SK-N-SH (cell line): ENCODE measurements at regions not wholly inside any gene's neighbourhood (a gene's known extent, or its start where the extent isn't known, plus 50 kb on each side); places are given as distances from the start of the nearest gene placed in this dataset.
A peak's percentile ranks its signal among the peaks of the same experiment; 100 is the strongest.

Source experiments
- CTCF ChIA-PET: fragments of 300-600, 350-600 bp; formaldehyde crosslinking; extraction: SDS; loops from one replicate; lab custom pipeline; 2021; lab: Yijun Ruan, JAX
- POLR2A ChIA-PET: fragments of 350-600 bp; sonication (Branson Sonifier 250); formaldehyde crosslinking; extraction: SDS; loops from one replicate; lab custom pipeline; 2020; ENCODE audit warnings: antibody characterized with exemption, inconsistent platforms; lab: Yijun Ruan, JAX
- DNase-seq: peaks from one replicate; pipeline ENCODE4 v3.0.0; 2012
- H2AFZ ChIP-seq: fragments of 200-600 bp; sonication (generic); 2 replicates; pipeline ENCODE4 v1.8.1; 2016; ENCODE audit warnings: antibody characterized with exemption, mild to moderate bottlenecking, low read depth
- H3F3A ChIP-seq: fragments of 200-600 bp; sonication (generic); replicated peaks from 2 replicates; pipeline ENCODE3; 2016; ENCODE audit warnings: antibody characterized with exemption, mild to moderate bottlenecking; ENCODE audit not compliant: insufficient read depth
- H3K27ac ChIP-seq, 2 experiments: fragments of 200-500 bp in 1 of 2; fragments of 200-600 bp in 1 of 2; sonication (Bioruptor generic) in 1 of 2; sonication (generic), shearing (Covaris generic) in 1 of 2; 2 replicates each; pipeline versions ENCODE4 v1.5.1 to v1.6.1; 2014 to 2016; ENCODE audit warnings: low read depth in 2 of 2, inconsistent platforms in 1 of 2, low read length in 1 of 2, mild to moderate bottlenecking in 1 of 2, mixed read lengths in 1 of 2
- H3K27me3 ChIP-seq: fragments of 200-600 bp; sonication (generic), shearing (Covaris generic); 2 replicates; pipeline ENCODE4 v1.6.1; 2016; ENCODE audit warnings: mixed run types; ENCODE audit not compliant: insufficient read depth
- H3K36me3 ChIP-seq, 2 experiments: fragments of 200-500 bp in 1 of 2; fragments of 200-600 bp in 1 of 2; sonication (Bioruptor generic) in 1 of 2; sonication (generic) in 1 of 2; replicated peaks in 1 of 2; 2 replicates each; pipeline versions ENCODE3 to v1.5.1; 2014 to 2016; ENCODE audit warnings: low read length in 1 of 2, mild to moderate bottlenecking in 1 of 2; ENCODE audit not compliant: insufficient read depth in 2 of 2, control insufficient read depth in 1 of 2
- H3K4me1 ChIP-seq, 2 experiments: fragments of 200-500 bp in 1 of 2; fragments of 200-600 bp in 1 of 2; sonication (Bioruptor generic) in 1 of 2; sonication (generic), shearing (Covaris generic) in 1 of 2; 2 replicates each; pipeline versions ENCODE4 v1.5.1 to v1.6.1; 2014 to 2016; ENCODE audit warnings: low read depth in 1 of 2, low read length in 1 of 2, mixed run types in 1 of 2; ENCODE audit not compliant: insufficient read depth in 2 of 2, control insufficient read depth in 1 of 2
- H3K4me2 ChIP-seq: fragments of 200-600 bp; sonication (generic), shearing (Covaris generic); 2 replicates; pipeline ENCODE4 v1.6.1; 2017; ENCODE audit warnings: mixed run types
- H3K4me3 ChIP-seq, 2 experiments: fragments of 200-500 bp in 1 of 2; fragments of 200-600 bp in 1 of 2; sonication (Bioruptor generic) in 1 of 2; sonication (generic), shearing (Covaris generic) in 1 of 2; 2 replicates each; pipeline versions ENCODE4 v1.5.1 to v1.8.1; 2014 to 2016; ENCODE audit warnings: low read depth in 2 of 2, inconsistent platforms in 1 of 2, low read length in 1 of 2, mild to moderate bottlenecking in 1 of 2, mixed read lengths in 1 of 2, moderate library complexity in 1 of 2
- H3K79me2 ChIP-seq: fragments of 200-600 bp; sonication (generic); 2 replicates; pipeline ENCODE4 v1.8.1; 2017; ENCODE audit warnings: mild to moderate bottlenecking; ENCODE audit not compliant: insufficient read depth
- H3K9ac ChIP-seq: fragments of 200-600 bp; sonication (generic); 2 replicates; pipeline ENCODE4 v1.6.1; 2017; ENCODE audit warnings: mixed run types
- H3K9me2 ChIP-seq: fragments of 200-600 bp; sonication (generic); 2 replicates; pipeline ENCODE4 v1.6.1; 2017; ENCODE audit warnings: mixed run types
- H3K9me3 ChIP-seq: fragments of 200-600 bp; sonication (generic); 2 replicates; pipeline ENCODE4 v1.6.1; 2017; ENCODE audit warnings: mixed run types, mild to moderate bottlenecking, moderate library complexity
- H4K20me1 ChIP-seq: fragments of 200-600 bp; sonication (generic); 2 replicates; pipeline ENCODE4 v1.6.1; 2017; ENCODE audit warnings: mild to moderate bottlenecking, mixed run types; ENCODE audit not compliant: insufficient read depth
- CTCF ChIP-seq: fragments of 200-600 bp; sonication (generic); IDR thresholded peaks from 2 replicates; pipeline ENCODE4 v1.6.1; 2017; ENCODE audit warnings: antibody characterized with exemption, mild to moderate bottlenecking, moderate library complexity
- EP300 ChIP-seq, 2 experiments: IDR thresholded peaks; 2 replicates each; pipeline versions ENCODE4 v1.4.0 to v1.6.1; 2012; ENCODE audit warnings: borderline replicate concordance in 1 of 2, low read depth in 1 of 2, low read length in 1 of 2
- EZH2phosphoT487 ChIP-seq: fragments of 200-600 bp; sonication (generic); IDR thresholded peaks from 2 replicates; pipeline ENCODE4 v1.6.1; 2017; ENCODE audit warnings: low read depth, mixed run types, mild to moderate bottlenecking, antibody characterized with exemption, moderate library complexity, borderline replicate concordance
- FOSL2 ChIP-seq: IDR thresholded peaks from 2 replicates; pipeline ENCODE4 v1.4.0; 2012; ENCODE audit warnings: low read depth, mild to moderate bottlenecking, moderate library complexity, borderline replicate concordance
- FOXM1 ChIP-seq: IDR thresholded peaks from 2 replicates; pipeline ENCODE4 v1.4.0; 2012; ENCODE audit warnings: low read depth, mild to moderate bottlenecking
- GABPA ChIP-seq: IDR thresholded peaks from 2 replicates; pipeline ENCODE4 v1.4.0; 2012; ENCODE audit warnings: low read depth, mild to moderate bottlenecking
- JUND ChIP-seq: IDR thresholded peaks from 2 replicates; pipeline ENCODE4 v1.4.0; 2012
- MAX ChIP-seq: IDR thresholded peaks from 2 replicates; pipeline ENCODE4 v1.4.0; 2012; ENCODE audit warnings: low read depth
- MEF2A ChIP-seq: IDR thresholded peaks from 2 replicates; pipeline ENCODE4 v1.4.0; 2012; ENCODE audit warnings: low read depth, borderline replicate concordance
- MXI1 ChIP-seq: IDR thresholded peaks from 2 replicates; pipeline ENCODE4 v1.6.1; 2012; ENCODE audit warnings: mild to moderate bottlenecking, low read depth, low read length, improper control_type of control experiment
- NFIC ChIP-seq: IDR thresholded peaks from 2 replicates; pipeline ENCODE4 v1.4.0; 2012; ENCODE audit warnings: borderline replicate concordance
- NRF1 ChIP-seq: IDR thresholded peaks from 2 replicates; pipeline ENCODE4 v1.6.1; 2012; ENCODE audit warnings: low read depth, mild to moderate bottlenecking, low read length
- PBX3 ChIP-seq: IDR thresholded peaks from 2 replicates; pipeline ENCODE4; 2012
- POLR2AphosphoS5 ChIP-seq: IDR thresholded peaks from 2 replicates; pipeline ENCODE4 v1.6.1; 2012; ENCODE audit warnings: low read depth, low read length
- RAD21 ChIP-seq: IDR thresholded peaks from 2 replicates; pipeline ENCODE4 v1.6.1; 2012; ENCODE audit warnings: mild to moderate bottlenecking, low read length
- REST ChIP-seq: IDR thresholded peaks from 2 replicates; pipeline ENCODE4 v1.6.1; 2012; ENCODE audit warnings: mild to moderate bottlenecking, low read depth, low read length, moderate library complexity
- RXRA ChIP-seq: IDR thresholded peaks from 2 replicates; pipeline ENCODE4 v1.4.0; 2012; ENCODE audit warnings: low read depth, mild to moderate bottlenecking, borderline replicate concordance
- SIN3A ChIP-seq: IDR thresholded peaks from 2 replicates; pipeline ENCODE4 v1.6.1; 2012; ENCODE audit warnings: low read depth, mild to moderate bottlenecking, low read length, moderate library complexity, borderline replicate concordance
- SMC3 ChIP-seq: IDR thresholded peaks from 2 replicates; pipeline ENCODE4 v1.6.1; 2012; ENCODE audit warnings: low read depth, low read length, improper control_type of control experiment
- TEAD4 ChIP-seq: IDR thresholded peaks from 2 replicates; pipeline ENCODE4 v1.4.0; 2012; ENCODE audit warnings: mild to moderate bottlenecking, borderline replicate concordance; ENCODE audit not compliant: insufficient read depth
- USF2 ChIP-seq: fragments of 150-350 bp; IDR thresholded peaks from 2 replicates; pipeline ENCODE4 v1.6.1; 2017; ENCODE audit warnings: antibody characterized with exemption, low read length, low read depth, borderline replicate concordance
- YY1 ChIP-seq: IDR thresholded peaks from 2 replicates; pipeline ENCODE4 v1.4.0; 2012; ENCODE audit warnings: low read depth, mild to moderate bottlenecking
- ZBTB33 ChIP-seq: IDR thresholded peaks from 2 replicates; pipeline ENCODE4 v1.4.0; 2012; ENCODE audit warnings: low read depth, borderline replicate concordance
- WGBS: methylation state at CpG from one replicate; pipeline ENCODE4 v1.1.6; 2017; ENCODE audit warnings: low lambda C conversion rate; 5-methylcytosine and 5-hydroxymethylcytosine counted together

- peaks cover 6% of the 10 kb centered on the region for H3F3A ChIP-seq
- no peak overlapping the region for H3K9ac ChIP-seq
- no peak for DNase-seq
- H3K4me2 ChIP-seq = peak overlapping the region; percentile 36
- 13% methylated on average over 3 of the region's 3 CpGs for WGBS
- H3K4me3 ChIP-seq = no peak overlapping the region
- H3K4me1 ChIP-seq = peaks cover 0 to 8% of the 10 kb centered on the region in 2 experiments; a peak in 2 of 4 replicates
- no peak overlapping the region for H2AFZ ChIP-seq
- H4K20me1 ChIP-seq = no peaks in the 10 kb centered on the region
- H3K79me2 ChIP-seq = no peaks in the 10 kb centered on the region
- H3K27ac ChIP-seq = peak overlapping the region in 1 of 2 experiments; percentile 85; a peak in 2 of 4 replicates
- no peaks in the 10 kb centered on the region for H3K9me2 ChIP-seq
- ChIA-PET POLR2A (no interaction called here), CTCF (interaction anchor here (0.7 kb wide), 1 partner anchor 19 kb away, joined by 3 read pairs; no protein-coding TSS in a partner anchor)
- H3K36me3 ChIP-seq = no peaks in the 10 kb centered on the region
- H3K9me3 ChIP-seq = no peaks in the 10 kb centered on the region
- no peaks in the 10 kb centered on the region for H3K27me3 ChIP-seq
- TF ChIP-seq FOSL2 (peak; percentile 75), PBX3 (peak; percentile 95), YY1 (no peak), SIN3A (peak; percentile 73; the same call in 1 of the 2 replicates), CTCF (no peak), NFIC (peak; percentile 99), POLR2AphosphoS5 (no peak), REST (0 out of 2 replicates have a peak, but pooled peaks have one; percentile 59), JUND (peak; percentile 82), EZH2phosphoT487 (no peak), GABPA (no peak), MEF2A (peak; percentile 14; the same call in 1 of the 2 replicates), ZBTB33 (0 out of 2 replicates have a peak, but pooled peaks have one; percentile 71), MXI1 (no peak), USF2 (no peak), EP300 (IDR thresholded peaks at IDR 0.05; ENCODE audit: borderline replicate concordance in 1 of 2, low read depth in 1 of 2, low read length in 1 of 2) (peak in 1 of 2 experiments; percentile 89; a peak in 2 of 4 replicates), SMC3 (no peak), TEAD4 (peak; percentile 92), NRF1 (no peak), MAX (peak; percentile 88), RXRA (peak; percentile 76; the same call in 1 of the 2 replicates), FOXM1 (0 out of 2 replicates have a peak, but pooled peaks have one; percentile 41), RAD21 (no peak)
Measured at GRCh38 chr2:12619975-12620374, 96.8 kb upstream of the TRIB2 start.
